ENCODE measurements at regions not wholly inside any gene's neighbourhood (a gene's known extent, or its start where the extent isn't known, plus 50 kb on each side); places are given as distances from the start of the nearest gene placed in this dataset.

- ATAC-seq (ENCODE audit: low read depth) (no peak), DNase-seq (no peak)
- ChIA-PET POLR2A (ENCODE audit: unreplicated experiment) (no interaction called here), CTCF (no interaction called here)
- Histone ChIP-seq H3K4me2 (ENCODE audit: low read depth, low read length) (no peak overlapping the region), H3K4me1 (ENCODE audit: control insufficient read depth, insufficient read depth, low read length) (no peaks in the 10 kb centered on the region), H2AFZ (replicated peaks; ENCODE audit: low read length, poor library complexity) (no peak overlapping the region), H4K8ac (ENCODE audit: low read depth in 2 of 2, low read length in 2 of 2) (no peak overlapping the region), H2AK5ac (ENCODE audit: low read depth, low read length) (no peak overlapping the region), H3K27me3 (ENCODE audit: control insufficient read depth, insufficient read depth, low read length) (no peaks in the 10 kb centered on the region), H2BK120ac (ENCODE audit: low read depth, low read length) (no peak overlapping the region), H3K36me3 (ENCODE audit: control insufficient read depth, insufficient read depth, low read length) (no peaks in the 10 kb centered on the region), H3K56ac (ENCODE audit: extremely low read depth, insufficient read depth, low read length) (no peak overlapping the region), H3K4ac (ENCODE audit: low read depth, low read length) (no peak overlapping the region), H4K20me1 (ENCODE audit: insufficient read depth, low read length) (no peaks in the 10 kb centered on the region), H3K79me1 (ENCODE audit: low read depth in 1 of 2, low read length in 2 of 2) (no peaks in the 10 kb centered on the region), H3K18ac (ENCODE audit: low read depth, low read length) (no peak overlapping the region), H4K5ac (ENCODE audit: low read depth, low read length) (no peak overlapping the region), H3K9me1 (ENCODE audit: insufficient read depth, low read length) (no peaks in the 10 kb centered on the region), H2BK5ac (ENCODE audit: low read depth, low read length, poor library complexity, severe bottlenecking) (no peak overlapping the region), H3K9me3 (ENCODE audit: control insufficient read depth, insufficient read depth, low read length) (peaks cover 51% of the 10 kb centered on the region), H2BK15ac (ENCODE audit: low read depth, low read length) (no peak overlapping the region), H2AK9ac (replicated peaks; ENCODE audit: low read depth, low read length, poor library complexity) (no peak overlapping the region), H3K23ac (ENCODE audit: low read depth, low read length) (no peak overlapping the region), H2BK20ac (ENCODE audit: low read depth, low read length) (no peak overlapping the region), H3K4me3 (ENCODE audit: insufficient read depth, low read depth, low read length) (no peak overlapping the region), H3K27ac (ENCODE audit: insufficient read depth, low read length) (no peak overlapping the region), H3K14ac (replicated peaks; ENCODE audit: low read depth, low read length) (no peak overlapping the region), H3K9ac (ENCODE audit: low read depth, low read length) (no peak overlapping the region), H4K91ac (ENCODE audit: insufficient read depth, low read depth, low read length) (no peak overlapping the region)
- TF ChIP-seq SMC3 (IDR thresholded peaks at IDR 0.05; ENCODE audit: low read depth, low read length) (no peak), POLR2A (IDR thresholded peaks at IDR 0.05; ENCODE audit: low read depth, low read length) (no peak), USF2 (IDR thresholded peaks at IDR 0.05; ENCODE audit: low read depth, low read length) (no peak), RCOR1 (IDR thresholded peaks at IDR 0.05; ENCODE audit: insufficient replicate concordance, low read length) (no peak), CEBPB (IDR thresholded peaks at IDR 0.05; ENCODE audit: low read depth, low read length) (no peak), CHD1 (IDR thresholded peaks at IDR 0.05; ENCODE audit: low read depth, low read length) (no peak), FOS (IDR thresholded peaks at IDR 0.05; ENCODE audit: low read depth, low read length) (no peak)
- in situ Hi-C loops (cut with MboI; ENCODE audit: low sequenced_read_pairs): no loop called here
- dilution Hi-C loops (cut with HindIII; ENCODE audit: low sequenced_read_pairs, unreplicated experiment): no loop called here
- BruUV-seq (replicated peaks): no TSS peak
- intact Hi-C loops (cut with micrococcal nuclease): no loop called here
- 20% methylated on average over 2 of the region's 7 CpGs; no CpG with 5 or more reads in 1 of the 2 experiments for WGBS, 2 experiments (ENCODE audit: extremely low coverage in 2 of 2, insufficient read length in 1 of 2)
Measured at GRCh38 chr22:48223488-48224190, 1461.2 kb downstream of the TBC1D22A start.

Data from IMR-90 (cell line).